K562 (cell line): ENCODE measurements at regions not wholly inside any gene's neighbourhood (a gene's known extent, or its start where the extent isn't known, plus 50 kb on each side); places are given as distances from the start of the nearest gene placed in this dataset.

Source experiments
- ETV5 ChIP-seq: sonication (generic); formaldehyde crosslinking; IDR thresholded peaks from 2 replicates; pipeline ENCODE4 v1.4.0; 2020; ENCODE audit warnings: low read depth, mild to moderate bottlenecking, missing genetic modification reagents
- FOXM1 ChIP-seq, 2 experiments: fragments of 450-650 bp in 1 of 2; sonication (generic) in 1 of 2; formaldehyde crosslinking in 1 of 2; IDR thresholded peaks; 2 replicates each; pipeline versions ENCODE4 v1.6.1 to v1.9.0; 2017 to 2022; ENCODE audit warnings: low read depth in 2 of 2, mild to moderate bottlenecking in 2 of 2, missing genetic modification reagents in 1 of 2, moderate library complexity in 1 of 2
- MAZ ChIP-seq, 2 experiments: fragments of 450-650 bp in 1 of 2; sonication (generic) in 1 of 2; formaldehyde crosslinking; IDR thresholded peaks in 1 of 2; conservative IDR thresholded peaks in 1 of 2; 2 replicates each; pipeline versions ENCODE4 v1.4.0 to v1.5.0; 2020; ENCODE audit warnings: mild to moderate bottlenecking in 1 of 2, missing genetic modification reagents in 1 of 2
- NRF1 ChIP-seq, 2 experiments: fragments of 450-650 bp; IDR thresholded peaks in 1 of 2; conservative IDR thresholded peaks in 1 of 2; 2 replicates each; pipeline ENCODE4 v1.6.1; 2014; ENCODE audit warnings: mild to moderate bottlenecking in 2 of 2
- SOX6 ChIP-seq: fragments of 450-650 bp; IDR thresholded peaks from 2 replicates; pipeline ENCODE4 v1.6.1; 2014; ENCODE audit warnings: mild to moderate bottlenecking
- TAF1 ChIP-seq: IDR thresholded peaks from 2 replicates; pipeline ENCODE4 v1.6.1; 2011; ENCODE audit warnings: mild to moderate bottlenecking, low read length, moderate library complexity; ENCODE audit not compliant: insufficient read depth, control insufficient read depth, severe bottlenecking; ENCODE audit errors: extremely low read depth
- ZBTB7A ChIP-seq: IDR thresholded peaks from 2 replicates; pipeline ENCODE4 v1.6.1; 2011; ENCODE audit warnings: low read depth, mild to moderate bottlenecking, low read length, moderate library complexity, borderline replicate concordance; ENCODE audit not compliant: control insufficient read depth
- ZNF3 ChIP-seq: fragments of 250-450 bp; sonication (Bioruptor Pico); IDR thresholded peaks from 2 replicates; pipeline ENCODE4 v1.5.0; 2021; ENCODE audit warnings: mild to moderate bottlenecking, moderate library complexity
- ZNF778 ChIP-seq: fragments of 450-650 bp; formaldehyde crosslinking; IDR thresholded peaks from 2 replicates; pipeline ENCODE4 v1.4.0; 2020; ENCODE audit warnings: mild to moderate bottlenecking, moderate library complexity
- TF ChIP-seq, protein P1 (sequence below): fragments of 450-650 bp; IDR thresholded peaks from 2 replicates; pipeline ENCODE4 v1.6.1; 2016; ENCODE audit warnings: mild to moderate bottlenecking, moderate library complexity
- TF ChIP-seq, protein P2 (sequence below), 3 experiments: IDR thresholded peaks in 2 of 3; conservative IDR thresholded peaks in 1 of 3; 2 replicates each; pipeline ENCODE4 v1.5.1; 2011 to 2012; ENCODE audit warnings: low read length in 3 of 3, mild to moderate bottlenecking in 3 of 3, control low read depth in 2 of 3, improper control_type of control experiment in 1 of 3, inconsistent platforms in 1 of 3, low read depth in 1 of 3, mixed read lengths in 1 of 3, moderate library complexity in 1 of 3; ENCODE audit not compliant: insufficient read depth in 2 of 3
- TF ChIP-seq, protein P3 (sequence below): sonication (generic); formaldehyde crosslinking; IDR thresholded peaks from 2 replicates; pipeline ENCODE4 v1.8.0; 2023; ENCODE audit warnings: mild to moderate bottlenecking, missing genetic modification reagents

DNA sequence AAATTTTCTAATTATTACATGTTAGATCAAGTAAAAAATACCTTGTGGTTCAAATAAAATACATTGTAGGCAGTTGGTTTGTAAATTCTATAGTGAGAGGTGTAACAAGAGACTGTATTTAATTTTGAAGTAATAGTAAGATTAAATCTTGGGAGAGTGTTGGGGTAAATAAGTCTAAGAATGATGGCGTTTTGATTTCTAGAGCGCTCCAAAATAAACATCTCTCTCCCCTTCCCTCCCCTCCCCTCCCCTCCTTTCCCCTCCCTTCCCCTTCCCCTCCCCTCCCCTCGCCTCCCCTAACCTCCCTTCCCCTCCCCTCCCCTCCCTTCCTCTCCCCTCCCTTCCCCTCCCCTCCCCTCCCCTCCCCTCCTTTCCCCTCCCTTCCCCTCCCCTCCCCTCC, 200.6 kb upstream of the EEF2KMT start:
- TF ChIP-seq TAF1 (no peak), SOX6 (no peak), MAZ (CRISPR knock-in tag; conservative IDR thresholded peaks at IDR 0.05 in 1 of 2, IDR thresholded peaks at IDR 0.05 in 1 of 2) (no peak), ZBTB7A (no peak), ZNF3 (CRISPR knock-in tag) (no peak), NRF1 (conservative IDR thresholded peaks at IDR 0.05 in 1 of 2, IDR thresholded peaks at IDR 0.05 in 1 of 2) (no peak), ZNF778 (no peak), FOXM1 (IDR thresholded peaks at IDR 0.05; ENCODE audit: low read depth) (no peak), FOXM1 (CRISPR knock-in tag; IDR thresholded peaks at IDR 0.05; ENCODE audit: low read depth) (no peak), ETV5 (no peak)
- TF ChIP-seq, protein P1, sequence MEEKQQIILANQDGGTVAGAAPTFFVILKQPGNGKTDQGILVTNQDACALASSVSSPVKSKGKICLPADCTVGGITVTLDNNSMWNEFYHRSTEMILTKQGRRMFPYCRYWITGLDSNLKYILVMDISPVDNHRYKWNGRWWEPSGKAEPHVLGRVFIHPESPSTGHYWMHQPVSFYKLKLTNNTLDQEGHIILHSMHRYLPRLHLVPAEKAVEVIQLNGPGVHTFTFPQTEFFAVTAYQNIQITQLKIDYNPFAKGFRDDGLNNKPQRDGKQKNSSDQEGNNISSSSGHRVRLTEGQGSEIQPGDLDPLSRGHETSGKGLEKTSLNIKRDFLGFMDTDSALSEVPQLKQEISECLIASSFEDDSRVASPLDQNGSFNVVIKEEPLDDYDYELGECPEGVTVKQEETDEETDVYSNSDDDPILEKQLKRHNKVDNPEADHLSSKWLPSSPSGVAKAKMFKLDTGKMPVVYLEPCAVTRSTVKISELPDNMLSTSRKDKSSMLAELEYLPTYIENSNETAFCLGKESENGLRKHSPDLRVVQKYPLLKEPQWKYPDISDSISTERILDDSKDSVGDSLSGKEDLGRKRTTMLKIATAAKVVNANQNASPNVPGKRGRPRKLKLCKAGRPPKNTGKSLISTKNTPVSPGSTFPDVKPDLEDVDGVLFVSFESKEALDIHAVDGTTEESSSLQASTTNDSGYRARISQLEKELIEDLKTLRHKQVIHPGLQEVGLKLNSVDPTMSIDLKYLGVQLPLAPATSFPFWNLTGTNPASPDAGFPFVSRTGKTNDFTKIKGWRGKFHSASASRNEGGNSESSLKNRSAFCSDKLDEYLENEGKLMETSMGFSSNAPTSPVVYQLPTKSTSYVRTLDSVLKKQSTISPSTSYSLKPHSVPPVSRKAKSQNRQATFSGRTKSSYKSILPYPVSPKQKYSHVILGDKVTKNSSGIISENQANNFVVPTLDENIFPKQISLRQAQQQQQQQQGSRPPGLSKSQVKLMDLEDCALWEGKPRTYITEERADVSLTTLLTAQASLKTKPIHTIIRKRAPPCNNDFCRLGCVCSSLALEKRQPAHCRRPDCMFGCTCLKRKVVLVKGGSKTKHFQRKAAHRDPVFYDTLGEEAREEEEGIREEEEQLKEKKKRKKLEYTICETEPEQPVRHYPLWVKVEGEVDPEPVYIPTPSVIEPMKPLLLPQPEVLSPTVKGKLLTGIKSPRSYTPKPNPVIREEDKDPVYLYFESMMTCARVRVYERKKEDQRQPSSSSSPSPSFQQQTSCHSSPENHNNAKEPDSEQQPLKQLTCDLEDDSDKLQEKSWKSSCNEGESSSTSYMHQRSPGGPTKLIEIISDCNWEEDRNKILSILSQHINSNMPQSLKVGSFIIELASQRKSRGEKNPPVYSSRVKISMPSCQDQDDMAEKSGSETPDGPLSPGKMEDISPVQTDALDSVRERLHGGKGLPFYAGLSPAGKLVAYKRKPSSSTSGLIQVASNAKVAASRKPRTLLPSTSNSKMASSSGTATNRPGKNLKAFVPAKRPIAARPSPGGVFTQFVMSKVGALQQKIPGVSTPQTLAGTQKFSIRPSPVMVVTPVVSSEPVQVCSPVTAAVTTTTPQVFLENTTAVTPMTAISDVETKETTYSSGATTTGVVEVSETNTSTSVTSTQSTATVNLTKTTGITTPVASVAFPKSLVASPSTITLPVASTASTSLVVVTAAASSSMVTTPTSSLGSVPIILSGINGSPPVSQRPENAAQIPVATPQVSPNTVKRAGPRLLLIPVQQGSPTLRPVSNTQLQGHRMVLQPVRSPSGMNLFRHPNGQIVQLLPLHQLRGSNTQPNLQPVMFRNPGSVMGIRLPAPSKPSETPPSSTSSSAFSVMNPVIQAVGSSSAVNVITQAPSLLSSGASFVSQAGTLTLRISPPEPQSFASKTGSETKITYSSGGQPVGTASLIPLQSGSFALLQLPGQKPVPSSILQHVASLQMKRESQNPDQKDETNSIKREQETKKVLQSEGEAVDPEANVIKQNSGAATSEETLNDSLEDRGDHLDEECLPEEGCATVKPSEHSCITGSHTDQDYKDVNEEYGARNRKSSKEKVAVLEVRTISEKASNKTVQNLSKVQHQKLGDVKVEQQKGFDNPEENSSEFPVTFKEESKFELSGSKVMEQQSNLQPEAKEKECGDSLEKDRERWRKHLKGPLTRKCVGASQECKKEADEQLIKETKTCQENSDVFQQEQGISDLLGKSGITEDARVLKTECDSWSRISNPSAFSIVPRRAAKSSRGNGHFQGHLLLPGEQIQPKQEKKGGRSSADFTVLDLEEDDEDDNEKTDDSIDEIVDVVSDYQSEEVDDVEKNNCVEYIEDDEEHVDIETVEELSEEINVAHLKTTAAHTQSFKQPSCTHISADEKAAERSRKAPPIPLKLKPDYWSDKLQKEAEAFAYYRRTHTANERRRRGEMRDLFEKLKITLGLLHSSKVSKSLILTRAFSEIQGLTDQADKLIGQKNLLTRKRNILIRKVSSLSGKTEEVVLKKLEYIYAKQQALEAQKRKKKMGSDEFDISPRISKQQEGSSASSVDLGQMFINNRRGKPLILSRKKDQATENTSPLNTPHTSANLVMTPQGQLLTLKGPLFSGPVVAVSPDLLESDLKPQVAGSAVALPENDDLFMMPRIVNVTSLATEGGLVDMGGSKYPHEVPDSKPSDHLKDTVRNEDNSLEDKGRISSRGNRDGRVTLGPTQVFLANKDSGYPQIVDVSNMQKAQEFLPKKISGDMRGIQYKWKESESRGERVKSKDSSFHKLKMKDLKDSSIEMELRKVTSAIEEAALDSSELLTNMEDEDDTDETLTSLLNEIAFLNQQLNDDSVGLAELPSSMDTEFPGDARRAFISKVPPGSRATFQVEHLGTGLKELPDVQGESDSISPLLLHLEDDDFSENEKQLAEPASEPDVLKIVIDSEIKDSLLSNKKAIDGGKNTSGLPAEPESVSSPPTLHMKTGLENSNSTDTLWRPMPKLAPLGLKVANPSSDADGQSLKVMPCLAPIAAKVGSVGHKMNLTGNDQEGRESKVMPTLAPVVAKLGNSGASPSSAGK: no peak
- TF ChIP-seq, protein P2, sequence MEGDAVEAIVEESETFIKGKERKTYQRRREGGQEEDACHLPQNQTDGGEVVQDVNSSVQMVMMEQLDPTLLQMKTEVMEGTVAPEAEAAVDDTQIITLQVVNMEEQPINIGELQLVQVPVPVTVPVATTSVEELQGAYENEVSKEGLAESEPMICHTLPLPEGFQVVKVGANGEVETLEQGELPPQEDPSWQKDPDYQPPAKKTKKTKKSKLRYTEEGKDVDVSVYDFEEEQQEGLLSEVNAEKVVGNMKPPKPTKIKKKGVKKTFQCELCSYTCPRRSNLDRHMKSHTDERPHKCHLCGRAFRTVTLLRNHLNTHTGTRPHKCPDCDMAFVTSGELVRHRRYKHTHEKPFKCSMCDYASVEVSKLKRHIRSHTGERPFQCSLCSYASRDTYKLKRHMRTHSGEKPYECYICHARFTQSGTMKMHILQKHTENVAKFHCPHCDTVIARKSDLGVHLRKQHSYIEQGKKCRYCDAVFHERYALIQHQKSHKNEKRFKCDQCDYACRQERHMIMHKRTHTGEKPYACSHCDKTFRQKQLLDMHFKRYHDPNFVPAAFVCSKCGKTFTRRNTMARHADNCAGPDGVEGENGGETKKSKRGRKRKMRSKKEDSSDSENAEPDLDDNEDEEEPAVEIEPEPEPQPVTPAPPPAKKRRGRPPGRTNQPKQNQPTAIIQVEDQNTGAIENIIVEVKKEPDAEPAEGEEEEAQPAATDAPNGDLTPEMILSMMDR (IDR thresholded peaks at IDR 0.05 in 2 of 3, conservative IDR thresholded peaks at IDR 0.05 in 1 of 3; ENCODE audit: insufficient read depth in 2 of 3, low read depth in 1 of 3, low read length in 3 of 3): no peak
- TF ChIP-seq, protein P3, sequence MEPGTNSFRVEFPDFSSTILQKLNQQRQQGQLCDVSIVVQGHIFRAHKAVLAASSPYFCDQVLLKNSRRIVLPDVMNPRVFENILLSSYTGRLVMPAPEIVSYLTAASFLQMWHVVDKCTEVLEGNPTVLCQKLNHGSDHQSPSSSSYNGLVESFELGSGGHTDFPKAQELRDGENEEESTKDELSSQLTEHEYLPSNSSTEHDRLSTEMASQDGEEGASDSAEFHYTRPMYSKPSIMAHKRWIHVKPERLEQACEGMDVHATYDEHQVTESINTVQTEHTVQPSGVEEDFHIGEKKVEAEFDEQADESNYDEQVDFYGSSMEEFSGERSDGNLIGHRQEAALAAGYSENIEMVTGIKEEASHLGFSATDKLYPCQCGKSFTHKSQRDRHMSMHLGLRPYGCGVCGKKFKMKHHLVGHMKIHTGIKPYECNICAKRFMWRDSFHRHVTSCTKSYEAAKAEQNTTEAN (CRISPR knock-in tag): no peak
